GM19023 (cell line): ENCODE measurements at regions not wholly inside any gene's neighbourhood (a gene's known extent, or its start where the extent isn't known, plus 50 kb on each side); places are given as distances from the start of the nearest gene placed in this dataset.
"Not testable (repeated sequence)": the region's sequence is repeated elsewhere in the genome, so short reads cannot be mapped to it uniquely, and the experiment has no call there.

ENCODE experiments used
- ATAC-seq: cut with Tn5 transposase; IDR thresholded peaks from one replicate; pipeline ENCODE4 v1.9.1; 2021; ENCODE audit warnings: mild to moderate bottlenecking, moderate library complexity; ENCODE audit not compliant: unreplicated experiment

GRCh38 chr14:83253870-83254269, 1720.2 kb upstream of the SEL1L start:
- ATAC-seq: no peak

- no peak for ATAC-seq
Measured at GRCh38 chr14:83255015-83255726, 1721.5 kb upstream of the SEL1L start.

- ATAC-seq: no peak
Measured at GRCh38 chr14:83255727-83256090, 1722.1 kb upstream of the SEL1L start.

GRCh38 chr14:83257466-83258439, 1724.1 kb upstream of the SEL1L start:
- no peak for ATAC-seq

GRCh38 chr14:83260751-83261150, 1727.1 kb upstream of the SEL1L start:
- no peak for ATAC-seq

- no peak for ATAC-seq
Measured at GRCh38 chr14:83269583-83269982, 1735.9 kb upstream of the SEL1L start.

- no peak for ATAC-seq
Measured at GRCh38 chr14:83271663-83272062, 1738.0 kb upstream of the SEL1L start.

GRCh38 chr14:83280719-83281118, 1747.1 kb upstream of the SEL1L start:
- no peak for ATAC-seq

- no peak for ATAC-seq
Measured at GRCh38 chr14:83282706-83283105, 1749.1 kb upstream of the SEL1L start.

GRCh38 chr14:83287300-83287699, 1753.6 kb upstream of the SEL1L start:
- ATAC-seq: no peak

GRCh38 chr14:83289390-83289789, 1755.7 kb upstream of the SEL1L start:
- no peak for ATAC-seq

GRCh38 chr14:83289896-83290295, 1756.2 kb upstream of the SEL1L start:
- ATAC-seq: no peak

GRCh38 chr14:83290447-83290846, 1756.8 kb upstream of the SEL1L start:
- ATAC-seq: no peak

- no peak for ATAC-seq
Measured at GRCh38 chr14:83291714-83292113, 1758.1 kb upstream of the SEL1L start.

- no peak for ATAC-seq
Measured at GRCh38 chr14:83294941-83295340, 1761.3 kb upstream of the SEL1L start.

GRCh38 chr14:83297361-83297760, 1763.7 kb upstream of the SEL1L start:
- no peak for ATAC-seq

- ATAC-seq: not testable (repeated sequence)
Measured at GRCh38 chr14:83298016-83298415, 1764.4 kb upstream of the SEL1L start.

GRCh38 chr14:83300476-83301064, 1766.9 kb upstream of the SEL1L start:
- no peak for ATAC-seq

GRCh38 chr14:83301791-83302190, 1768.1 kb upstream of the SEL1L start:
- ATAC-seq: no peak

- no peak for ATAC-seq
Measured at GRCh38 chr14:83309211-83309610, 1775.6 kb upstream of the SEL1L start.

GRCh38 chr14:83309833-83310232, 1776.2 kb upstream of the SEL1L start:
- no peak for ATAC-seq

GRCh38 chr14:83312511-83312910, 1778.9 kb upstream of the SEL1L start:
- ATAC-seq: no peak
